Endothelial cell of umbilical vein (primary cell): ENCODE measurements at regions not wholly inside any gene's neighbourhood (a gene's known extent, or its start where the extent isn't known, plus 50 kb on each side); places are given as distances from the start of the nearest gene placed in this dataset.

ENCODE experiments used
- BruUV-seq: library from RNA; stranded (reverse); fragments of 400-500 nt; replicated peaks from 2 replicates; lab custom pipeline; 2021; lab: Mats Ljungman, UMichigan
- CTCF ChIA-PET: fragments of 300-600, 350-600 bp; sonication (Branson Sonifier 250); formaldehyde crosslinking; loops from one replicate; lab custom pipeline; 2021; ENCODE audit warnings: antibody characterized with exemption, inconsistent platforms; lab: Charles Lee
- POLR2A ChIA-PET: fragments of 300-600, 350-600 bp; sonication (Branson Sonifier 250); formaldehyde crosslinking; loops from one replicate; lab custom pipeline; 2021; ENCODE audit warnings: antibody characterized with exemption, inconsistent platforms; lab: Charles Lee
- DNase-seq: peaks from one replicate; pipeline ENCODE4 v3.0.0-alpha.2; 2011; ENCODE audit warnings: low read depth, low spot score
- FAIRE-seq: peaks from 2 replicates; lab custom pipeline; 2011; peaks lifted over from hg19 to GRCh38; lab: Jason Lieb, UNC
- H2AFZ ChIP-seq: 2 replicates; pipeline ENCODE4 v1.6.0; 2012; ENCODE audit warnings: low read depth, low read length, control low read depth, inconsistent platforms
- H3K27ac ChIP-seq: 2 replicates; pipeline ENCODE4 v1.5.1; 2011; ENCODE audit warnings: low read depth, mild to moderate bottlenecking, control low read depth, low read length, moderate library complexity; ENCODE audit not compliant: insufficient read depth
- H3K27me3 ChIP-seq, 2 experiments: 2 replicates each; pipeline versions ENCODE4 v1.6.0 to v1.6.1; 2011; ENCODE audit warnings: low read length in 2 of 2, mixed read lengths in 1 of 2; ENCODE audit not compliant: control insufficient read depth in 2 of 2, insufficient read depth in 2 of 2
- H3K36me3 ChIP-seq, 2 experiments: 2 replicates in 1 of 2; 3 replicates in 1 of 2; pipeline ENCODE4 v1.5.1; 2011; ENCODE audit warnings: low read length in 2 of 2, mild to moderate bottlenecking in 1 of 2, moderate library complexity in 1 of 2; ENCODE audit not compliant: control insufficient read depth in 2 of 2, insufficient read depth in 2 of 2; ENCODE audit errors: extremely low read depth in 1 of 2
- H3K4me1 ChIP-seq: 3 replicates; pipeline ENCODE4 v1.5.1; 2011; ENCODE audit warnings: mild to moderate bottlenecking, low read length; ENCODE audit not compliant: control insufficient read depth, insufficient read depth; ENCODE audit errors: extremely low read depth
- H3K4me2 ChIP-seq: 2 replicates; pipeline ENCODE4 v1.6.1; 2011; ENCODE audit warnings: low read length, control low read depth, mixed read lengths; ENCODE audit not compliant: insufficient read depth
- H3K4me3 ChIP-seq, 3 experiments: fragments of 200-600 bp in 1 of 3; sonication (generic), shearing (Covaris generic) in 1 of 3; replicated peaks in 1 of 3; 2 replicates each; pipeline ENCODE4 v1.5.1; 2011 to 2016; ENCODE audit warnings: control low read depth in 3 of 3, low read length in 3 of 3, mild to moderate bottlenecking in 2 of 3, inconsistent platforms in 1 of 3, low read depth in 1 of 3, moderate library complexity in 1 of 3; ENCODE audit not compliant: insufficient read depth in 1 of 3
- H3K79me2 ChIP-seq: 2 replicates; pipeline ENCODE4 v1.6.0; 2012; ENCODE audit warnings: low read length, inconsistent platforms; ENCODE audit not compliant: control insufficient read depth, insufficient read depth
- H3K9ac ChIP-seq: replicated peaks from 2 replicates; pipeline ENCODE3; 2011; ENCODE audit warnings: low read length, control low read depth; ENCODE audit not compliant: insufficient read depth; ENCODE audit errors: extremely low read depth
- H3K9me1 ChIP-seq: replicated peaks from 3 replicates; pipeline ENCODE4 v1.6.0; 2011; ENCODE audit warnings: mild to moderate bottlenecking, low read length; ENCODE audit not compliant: control insufficient read depth, insufficient read depth; ENCODE audit errors: extremely low read depth
- H3K9me3 ChIP-seq: replicated peaks from 2 replicates; pipeline ENCODE4 v1.5.1; 2012; ENCODE audit warnings: low read length, inconsistent platforms; ENCODE audit not compliant: control insufficient read depth, insufficient read depth
- H4K20me1 ChIP-seq: replicated peaks from 2 replicates; pipeline ENCODE3; 2011; ENCODE audit warnings: mild to moderate bottlenecking, low read length; ENCODE audit not compliant: control insufficient read depth, insufficient read depth; ENCODE audit errors: extremely low read depth
- EZH2 ChIP-seq: IDR thresholded peaks from 2 replicates; pipeline ENCODE4 v1.6.1; 2012; ENCODE audit warnings: borderline replicate concordance, low read depth, mild to moderate bottlenecking, moderate library complexity, low read length, inconsistent platforms; ENCODE audit not compliant: severe bottlenecking
- GATA2 ChIP-seq: IDR thresholded peaks from 2 replicates; pipeline ENCODE4 v1.7.0; 2011; ENCODE audit warnings: low read depth, mild to moderate bottlenecking, moderate library complexity, mixed read lengths, low read length; ENCODE audit not compliant: insufficient read length, insufficient read depth
- MYC ChIP-seq: IDR thresholded peaks from one replicate; pipeline ENCODE4 v1.6.1; 2011; ENCODE audit warnings: mild to moderate bottlenecking, low read depth, low read length
- POLR2A ChIP-seq: IDR thresholded peaks from 2 replicates; pipeline ENCODE4 v1.6.1; 2012; ENCODE audit warnings: low read depth, mild to moderate bottlenecking, control low read depth, low read length
- POLR2AphosphoS5 ChIP-seq: IDR thresholded peaks from 2 replicates; pipeline ENCODE4 v1.6.1; 2012; ENCODE audit warnings: low read depth, mild to moderate bottlenecking, control low read depth, low read length, moderate library complexity; ENCODE audit not compliant: insufficient read depth
- dilution Hi-C: fragments of 300-500 bp; cut with MboI; formaldehyde crosslinking; loops from one replicate; pipeline ENCODE4 v1.15.0; 2019; ENCODE audit warnings: low sequenced_read_pairs; ENCODE audit not compliant: extremely low pct_ligation_motif_present
- intact Hi-C: fragments of 100-400 bp; cut with micrococcal nuclease; formaldehyde crosslinking; loops from one replicate; pipeline ENCODE4 v1.10.0; 2022
- TF ChIP-seq, protein P1 (sequence below), 2 donors: IDR thresholded peaks; 1 replicate in 1 of 2; 2 replicates in 1 of 2; pipeline ENCODE4 v1.5.1; 2011; ENCODE audit warnings: low read length in 2 of 2, mild to moderate bottlenecking in 2 of 2, moderate library complexity in 2 of 2, control low read depth in 1 of 2, inconsistent platforms in 1 of 2, low read depth in 1 of 2; ENCODE audit not compliant: insufficient read depth in 1 of 2; ENCODE audit errors: extremely low read depth in 1 of 2

DNA sequence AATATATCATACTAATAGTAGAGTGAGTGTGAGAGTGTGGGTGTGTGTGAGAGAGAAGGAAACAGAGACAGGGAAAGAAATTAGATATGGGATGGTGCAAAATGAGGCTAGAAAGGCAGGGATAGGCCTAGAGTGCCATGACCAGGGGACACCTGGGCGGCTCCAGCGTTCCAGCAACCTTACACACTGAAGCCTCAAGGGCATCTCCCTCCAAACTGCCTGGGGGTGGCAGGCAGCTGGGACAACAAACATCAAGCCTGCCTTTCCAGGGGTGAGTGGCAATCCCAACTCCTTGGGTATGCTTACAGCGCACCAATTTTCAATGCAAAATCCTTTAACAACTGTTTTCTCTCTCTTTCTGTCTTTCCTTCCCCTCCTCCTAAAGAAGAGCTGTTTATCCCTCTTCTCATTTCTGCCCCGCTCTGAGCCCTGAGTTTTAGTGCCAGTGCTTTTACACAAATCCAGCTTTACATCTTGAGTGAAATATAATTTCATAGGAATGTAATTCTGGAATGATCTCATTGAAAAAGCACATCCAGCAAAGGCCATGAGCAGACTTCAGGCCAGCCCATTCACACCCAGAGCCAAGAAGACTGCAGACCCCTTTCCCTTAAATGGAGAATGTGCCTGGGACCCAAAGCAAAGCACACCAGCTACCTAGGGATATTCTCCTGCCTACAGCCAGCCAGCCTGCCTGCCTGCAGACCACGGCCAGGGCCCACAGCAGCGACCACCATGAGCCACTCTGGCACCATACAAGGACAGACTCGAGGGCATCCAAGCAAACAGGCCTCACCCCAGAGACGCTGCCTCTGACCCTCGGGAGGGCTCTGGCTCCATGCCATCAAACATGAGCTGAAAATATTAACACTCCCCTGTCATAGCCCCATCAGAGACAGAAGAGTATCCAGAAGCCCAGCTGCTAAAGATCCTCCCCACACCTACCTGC lies 90.3 kb downstream of the RPL27A start:
- CTCF ChIA-PET: interaction anchor here (0.8 to 1.3 kb wide), 2 partner anchors 9 to 18 kb away, joined by 3 to 4 read pairs; no protein-coding TSS in a partner anchor
- TF ChIP-seq, protein P1, sequence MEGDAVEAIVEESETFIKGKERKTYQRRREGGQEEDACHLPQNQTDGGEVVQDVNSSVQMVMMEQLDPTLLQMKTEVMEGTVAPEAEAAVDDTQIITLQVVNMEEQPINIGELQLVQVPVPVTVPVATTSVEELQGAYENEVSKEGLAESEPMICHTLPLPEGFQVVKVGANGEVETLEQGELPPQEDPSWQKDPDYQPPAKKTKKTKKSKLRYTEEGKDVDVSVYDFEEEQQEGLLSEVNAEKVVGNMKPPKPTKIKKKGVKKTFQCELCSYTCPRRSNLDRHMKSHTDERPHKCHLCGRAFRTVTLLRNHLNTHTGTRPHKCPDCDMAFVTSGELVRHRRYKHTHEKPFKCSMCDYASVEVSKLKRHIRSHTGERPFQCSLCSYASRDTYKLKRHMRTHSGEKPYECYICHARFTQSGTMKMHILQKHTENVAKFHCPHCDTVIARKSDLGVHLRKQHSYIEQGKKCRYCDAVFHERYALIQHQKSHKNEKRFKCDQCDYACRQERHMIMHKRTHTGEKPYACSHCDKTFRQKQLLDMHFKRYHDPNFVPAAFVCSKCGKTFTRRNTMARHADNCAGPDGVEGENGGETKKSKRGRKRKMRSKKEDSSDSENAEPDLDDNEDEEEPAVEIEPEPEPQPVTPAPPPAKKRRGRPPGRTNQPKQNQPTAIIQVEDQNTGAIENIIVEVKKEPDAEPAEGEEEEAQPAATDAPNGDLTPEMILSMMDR (IDR thresholded peaks at IDR 0.05; ENCODE audit: extremely low read depth in 1 of 2, insufficient read depth in 1 of 2, low read depth in 1 of 2, low read length in 2 of 2): no peak
- TF ChIP-seq MYC (no peak), EZH2 (no peak), POLR2A (no peak), GATA2 (no peak), POLR2AphosphoS5 (no peak)
- Histone ChIP-seq H4K20me1 (no peaks in the 10 kb centered on the region), H3K9me3 (no peaks in the 10 kb centered on the region), H3K4me1 (peaks cover 10% of the 10 kb centered on the region), H3K9me1 (no peaks in the 10 kb centered on the region), H3K9ac (no peak overlapping the region), H3K36me3 (no peaks in the 10 kb centered on the region), H3K4me3 (no peak overlapping the region), H3K27ac (no peak overlapping the region), H3K79me2 (no peaks in the 10 kb centered on the region), H3K4me2 (no peak overlapping the region), H2AFZ (no peak overlapping the region), H3K27me3 (no peaks in the 10 kb centered on the region)
- intact Hi-C loops: no loop called here
- FAIRE-seq: no peak
- POLR2A ChIA-PET: interaction anchor here (0.6 kb wide), 1 partner anchor 26 kb away, joined by 3 read pairs; no protein-coding TSS in a partner anchor
- BruUV-seq: no TSS peak
- no peak for DNase-seq
- dilution Hi-C loops: no loop called here
